WERI-Rb-1 (cell line): ENCODE measurements at regions not wholly inside any gene's neighbourhood (a gene's known extent, or its start where the extent isn't known, plus 50 kb on each side); places are given as distances from the start of the nearest gene placed in this dataset.

Experiments used
- DNase-seq: peaks from one replicate; pipeline ENCODE4 v3.0.0-alpha.2; 2020
- H3K27ac ChIP-seq: fragments of 250-450 bp; sonication (Bioruptor Pico); 2 replicates; pipeline ENCODE4 v1.5.1; 2020; ENCODE audit warnings: mild to moderate bottlenecking, moderate library complexity
- H3K27me3 ChIP-seq: fragments of 250-450 bp; sonication (Bioruptor Pico); 2 replicates; pipeline ENCODE4 v1.5.1; 2021; ENCODE audit warnings: mild to moderate bottlenecking, low read depth, moderate library complexity; ENCODE audit not compliant: insufficient read depth, severe bottlenecking
- H3K36me3 ChIP-seq: fragments of 250-450 bp; sonication (Bioruptor Pico); 2 replicates; pipeline ENCODE4 v1.5.1; 2020; ENCODE audit warnings: mild to moderate bottlenecking, moderate library complexity
- H3K4me3 ChIP-seq: 2 replicates; pipeline ENCODE4 v1.5.1; 2011; ENCODE audit warnings: low read depth, mild to moderate bottlenecking, control low read depth, low read length
- H3K9me3 ChIP-seq: fragments of 250-450 bp; sonication (Bioruptor Pico); 2 replicates; pipeline ENCODE4 v1.5.1; 2021; ENCODE audit warnings: mild to moderate bottlenecking, moderate library complexity; ENCODE audit not compliant: severe bottlenecking
- CTCF ChIP-seq: IDR thresholded peaks from 2 replicates; pipeline ENCODE4 v1.5.1; 2011; ENCODE audit warnings: low read depth, mild to moderate bottlenecking, control low read depth, inconsistent platforms, low read length

DNA sequence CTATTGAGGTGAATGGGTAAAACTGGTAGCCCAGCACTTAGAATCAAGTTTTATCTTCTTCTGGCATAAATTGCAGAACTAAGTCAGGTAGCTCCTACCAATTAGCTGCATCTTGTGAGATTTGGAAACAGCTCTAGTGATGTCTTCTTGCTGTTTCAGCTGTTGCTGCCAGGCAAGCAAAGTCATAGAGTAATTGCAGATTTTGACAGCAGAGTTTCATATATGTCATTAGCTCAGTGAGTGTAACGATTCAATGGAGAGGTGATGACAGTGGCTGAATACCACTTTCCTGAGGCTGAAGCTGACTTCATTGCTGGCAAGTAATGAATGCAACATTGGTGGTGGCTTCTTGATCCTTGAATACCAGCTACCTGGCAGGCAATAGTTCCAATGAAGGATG is 1109.7 kb upstream of the CDH18 start:
- H3K27ac ChIP-seq, result no peak overlapping the region
- H3K36me3 ChIP-seq, result no peaks in the 10 kb centered on the region
- no peaks in the 10 kb centered on the region for H3K27me3 ChIP-seq
- TF ChIP-seq CTCF, result no peak
- no peaks in the 10 kb centered on the region for H3K9me3 ChIP-seq
- DNase-seq, result no peak
- H3K4me3 ChIP-seq, result no peak overlapping the region

- Histone ChIP-seq H3K27ac (no peak overlapping the region), H3K4me3 (no peak overlapping the region), H3K36me3 (no peaks in the 10 kb centered on the region), H3K27me3 (no peaks in the 10 kb centered on the region), H3K9me3 (no peaks in the 10 kb centered on the region)
- DNase-seq, result no peak
- no peak for TF ChIP-seq CTCF
Observed at GRCh38 chr5:21094619-21095018, 1106.6 kb upstream of the CDH18 start.

GRCh38 chr5:21087766-21088165 is 1099.8 kb upstream of the CDH18 start:
- no peaks in the 10 kb centered on the region for H3K27me3 ChIP-seq

GRCh38 chr5:21085791-21086190 is 1097.8 kb upstream of the CDH18 start:
- Histone ChIP-seq H3K27ac (no peak overlapping the region), H3K36me3 (no peaks in the 10 kb centered on the region), H3K9me3 (no peaks in the 10 kb centered on the region), H3K27me3 (no peaks in the 10 kb centered on the region), H3K4me3 (no peak overlapping the region)
- TF ChIP-seq CTCF, result no peak
- DNase-seq, result no peak

More at GRCh38 chr5:21087766-21088165, 1099.8 kb upstream of the CDH18 start:
- DNase-seq, result no peak
- no peak overlapping the region for H3K4me3 ChIP-seq
- H3K27ac ChIP-seq, result no peak overlapping the region
- no peaks in the 10 kb centered on the region for H3K36me3 ChIP-seq
- TF ChIP-seq CTCF, result no peak
- no peaks in the 10 kb centered on the region for H3K9me3 ChIP-seq

DNA sequence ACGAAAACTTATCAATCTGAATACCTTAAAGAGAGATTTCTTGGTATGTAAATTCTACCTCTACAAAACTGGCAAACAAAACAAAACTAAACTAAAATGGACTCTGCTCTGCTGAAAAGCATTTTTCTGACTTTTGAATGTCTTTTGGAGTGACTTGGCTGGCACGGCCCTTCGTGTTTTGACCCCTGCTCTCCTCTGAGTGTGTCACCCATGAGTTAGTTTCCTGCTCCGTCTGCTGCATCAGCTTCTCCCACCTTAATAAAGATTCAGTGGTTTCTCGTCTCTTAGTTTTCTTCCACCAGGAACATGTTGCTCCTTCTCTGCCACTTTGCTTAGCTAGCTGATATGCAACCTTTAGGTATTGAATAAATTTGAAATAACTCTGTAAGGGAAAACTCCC is 1084.0 kb upstream of the CDH18 start:
- Histone ChIP-seq H3K27ac (no peak overlapping the region), H3K36me3 (no peaks in the 10 kb centered on the region), H3K27me3 (no peaks in the 10 kb centered on the region), H3K4me3 (no peak overlapping the region), H3K9me3 (no peaks in the 10 kb centered on the region)
- TF ChIP-seq CTCF, result no peak
- DNase-seq, result no peak

- Histone ChIP-seq H3K4me3 (no peak overlapping the region), H3K36me3 (no peaks in the 10 kb centered on the region), H3K27ac (no peak overlapping the region), H3K9me3 (no peaks in the 10 kb centered on the region), H3K27me3 (no peaks in the 10 kb centered on the region)
- TF ChIP-seq CTCF, result no peak
- DNase-seq, result no peak
Observed at GRCh38 chr5:21071421-21071820, 1083.4 kb upstream of the CDH18 start.
